CD14-positive monocyte (primary cell): ENCODE measurements at regions not wholly inside any gene's neighbourhood (a gene's known extent, or its start where the extent isn't known, plus 50 kb on each side); places are given as distances from the start of the nearest gene placed in this dataset.

Source experiments
- DNase-seq, 3 donors: peaks; one replicate each; pipeline ENCODE4 v3.0.0-alpha.2; 2011 to 2022
- H2AFZ ChIP-seq: 2 replicates; pipeline ENCODE4 v1.6.0; 2012; ENCODE audit warnings: mild to moderate bottlenecking, low read depth, low read length, inconsistent platforms; ENCODE audit not compliant: insufficient read depth, poor library complexity, severe bottlenecking
- H3K27ac ChIP-seq, 2 donors: 1 replicate in 1 of 2; 2 replicates in 1 of 2; pipeline ENCODE4 v1.5.1; 2012 to 2013; ENCODE audit warnings: low read length in 2 of 2, control low read depth in 1 of 2, inconsistent platforms in 1 of 2, low read depth in 1 of 2, mild to moderate bottlenecking in 1 of 2
- H3K27me3 ChIP-seq, 2 donors: one replicate each; pipeline versions ENCODE4 v1.6.0 to v1.6.1; 2011 to 2013; ENCODE audit warnings: low read length in 2 of 2; ENCODE audit not compliant: control insufficient read depth in 2 of 2, insufficient read depth in 2 of 2
- H3K36me3 ChIP-seq, 2 donors: replicated peaks in 1 of 2; 1 replicate in 1 of 2; 2 replicates in 1 of 2; pipeline versions ENCODE4 v1.5.1 to v1.6.1; 2012 to 2013; ENCODE audit warnings: low read length in 2 of 2, control low read depth in 1 of 2, inconsistent platforms in 1 of 2, mild to moderate bottlenecking in 1 of 2; ENCODE audit not compliant: insufficient read depth in 2 of 2, control insufficient read depth in 1 of 2
- H3K4me1 ChIP-seq, 2 donors: 1 replicate in 1 of 2; 2 replicates in 1 of 2; pipeline versions ENCODE4 v1.5.1 to v1.6.1; 2012 to 2013; ENCODE audit warnings: low read length in 2 of 2, control low read depth in 1 of 2, inconsistent platforms in 1 of 2, mild to moderate bottlenecking in 1 of 2, moderate library complexity in 1 of 2; ENCODE audit not compliant: insufficient read depth in 2 of 2, control insufficient read depth in 1 of 2
- H3K4me2 ChIP-seq: replicated peaks from 2 replicates; pipeline ENCODE3; 2012; ENCODE audit warnings: low read length, moderate library complexity, mild to moderate bottlenecking; ENCODE audit not compliant: poor library complexity, severe bottlenecking; ENCODE audit errors: extremely low read depth
- H3K4me3 ChIP-seq, 3 experiments: fragments of 200-600 bp in 1 of 3; sonication (generic) in 1 of 3; replicated peaks in 1 of 3; 1 replicate in 2 of 3; 2 replicates in 1 of 3; pipeline ENCODE4 v1.5.1; 2011 to 2013; ENCODE audit warnings: low read length in 3 of 3, mild to moderate bottlenecking in 3 of 3, control low read depth in 2 of 3, low read depth in 2 of 3, inconsistent platforms in 1 of 3, moderate library complexity in 1 of 3
- H3K79me2 ChIP-seq: 2 replicates; pipeline ENCODE4 v1.6.0; 2012; ENCODE audit warnings: mild to moderate bottlenecking, control low read depth, inconsistent platforms, low read length, moderate library complexity; ENCODE audit not compliant: insufficient read depth
- H3K9ac ChIP-seq: 2 replicates; pipeline ENCODE4 v1.6.0; 2017; ENCODE audit warnings: low read length, mild to moderate bottlenecking; ENCODE audit not compliant: insufficient read depth, poor library complexity, severe bottlenecking
- H3K9me3 ChIP-seq, 2 donors: replicated peaks in 1 of 2; 1 replicate in 1 of 2; 2 replicates in 1 of 2; pipeline versions ENCODE4 v1.5.1 to v1.6.1; 2012 to 2013; ENCODE audit warnings: low read length in 2 of 2, control low read depth in 1 of 2; ENCODE audit not compliant: control insufficient read depth in 1 of 2, insufficient read depth in 1 of 2
- H4K20me1 ChIP-seq: 2 replicates; pipeline ENCODE4 v1.6.0; 2012; ENCODE audit warnings: mild to moderate bottlenecking, low read length, control low read depth, moderate library complexity; ENCODE audit not compliant: insufficient read depth
- H3K27ac Mint-ChIP-seq, 7 donors: one replicate each; pipeline ENCODE4 v1.8.0; 2020; ENCODE audit warnings: mild to moderate bottlenecking in 7 of 7, mixed read lengths in 7 of 7, moderate library complexity in 6 of 7, inconsistent platforms in 2 of 7
- H3K27me3 Mint-ChIP-seq, 3 donors: one replicate each; pipeline ENCODE4 v1.8.0; 2021 to 2022; ENCODE audit warnings: low read depth in 3 of 3, mild to moderate bottlenecking in 3 of 3, mixed read lengths in 3 of 3, moderate library complexity in 3 of 3, inconsistent platforms in 1 of 3
- H3K36me3 Mint-ChIP-seq, 2 donors: one replicate each; pipeline ENCODE4 v1.8.0; 2020; ENCODE audit warnings: mixed read lengths in 2 of 2, inconsistent platforms in 1 of 2, mild to moderate bottlenecking in 1 of 2
- H3K4me1 Mint-ChIP-seq: one replicate; pipeline ENCODE4 v1.8.0; 2020; ENCODE audit warnings: mild to moderate bottlenecking, mixed read lengths
- H3K4me3 Mint-ChIP-seq, 2 donors: one replicate each; pipeline ENCODE4 v1.8.0; 2020; ENCODE audit warnings: mild to moderate bottlenecking in 2 of 2, mixed read lengths in 2 of 2, moderate library complexity in 1 of 2
- H3K9me3 Mint-ChIP-seq, 7 donors: one replicate each; pipeline ENCODE4 v1.8.0; 2020 to 2022; ENCODE audit warnings: mixed read lengths in 7 of 7, mild to moderate bottlenecking in 6 of 7, moderate library complexity in 6 of 7, inconsistent platforms in 2 of 7
- WGBS: methylation state at CpG from one replicate; pipeline ENCODE4 v1.1.5; 2013; ENCODE audit warnings: missing lambda C conversion rate; ENCODE audit not compliant: insufficient coverage; 5-methylcytosine and 5-hydroxymethylcytosine counted together
- intact Hi-C, 2 donors: fragments of 100-400 bp; cut with micrococcal nuclease; formaldehyde crosslinking; loops; one replicate each; pipeline versions ENCODE4 v1.15.0 to v1.15.1; 2023
- TF ChIP-seq, protein P1 (sequence below): fragments of 200-600 bp; IDR thresholded peaks from one replicate; pipeline ENCODE4 v1.8.0; 2022; ENCODE audit warnings: antibody characterized with exemption, mild to moderate bottlenecking

DNA sequence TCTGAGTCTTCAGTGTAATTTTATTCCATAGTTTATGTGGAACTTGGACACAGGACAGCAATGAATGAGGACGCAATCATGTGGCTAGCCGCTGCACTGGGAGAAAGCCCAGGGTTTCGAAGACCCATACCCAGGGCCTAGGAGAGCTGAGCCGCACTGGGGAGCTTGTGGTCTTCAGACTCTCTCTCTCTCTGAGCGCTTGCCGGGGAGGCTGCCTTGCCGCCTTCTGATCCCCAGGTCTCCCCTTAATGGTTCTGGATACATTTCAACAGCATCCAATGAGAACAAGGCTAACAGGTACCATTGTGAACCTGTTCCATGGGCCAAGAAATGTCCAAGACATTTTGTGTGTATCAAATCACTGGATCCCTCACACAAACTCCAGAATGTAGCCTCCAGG, 383.4 kb downstream of the ICE1 start:
- Histone ChIP-seq H2AFZ (no peak overlapping the region), H3K27ac (no peak overlapping the region), H3K9me3 (peaks cover 0 to 3% of the 10 kb centered on the region in 2 donors), H3K27me3 (no peaks in the 10 kb centered on the region), H3K4me1 (no peaks in the 10 kb centered on the region), H3K4me3 (no peak overlapping the region), H3K79me2 (no peaks in the 10 kb centered on the region), H3K36me3 (no peaks in the 10 kb centered on the region), H3K9ac (no peak overlapping the region), H3K4me2 (no peak overlapping the region), H4K20me1 (no peaks in the 10 kb centered on the region)
- Mint-ChIP-seq H3K27me3 (peaks cover 0 to 3% (median 2%) of the 10 kb centered on the region in 3 donors), H3K4me1 (no peaks in the 10 kb centered on the region), H3K4me3 (no peak overlapping the region), H3K27ac (no peak overlapping the region), H3K36me3 (no peaks in the 10 kb centered on the region), H3K9me3 (peaks cover 0 to 5% (median 3%) of the 10 kb centered on the region in 7 donors)
- no peak for DNase-seq
- WGBS, result 95% methylated on average over 7 of the region's 7 CpGs
- intact Hi-C loops, result no loop called here
- TF ChIP-seq, protein P1, sequence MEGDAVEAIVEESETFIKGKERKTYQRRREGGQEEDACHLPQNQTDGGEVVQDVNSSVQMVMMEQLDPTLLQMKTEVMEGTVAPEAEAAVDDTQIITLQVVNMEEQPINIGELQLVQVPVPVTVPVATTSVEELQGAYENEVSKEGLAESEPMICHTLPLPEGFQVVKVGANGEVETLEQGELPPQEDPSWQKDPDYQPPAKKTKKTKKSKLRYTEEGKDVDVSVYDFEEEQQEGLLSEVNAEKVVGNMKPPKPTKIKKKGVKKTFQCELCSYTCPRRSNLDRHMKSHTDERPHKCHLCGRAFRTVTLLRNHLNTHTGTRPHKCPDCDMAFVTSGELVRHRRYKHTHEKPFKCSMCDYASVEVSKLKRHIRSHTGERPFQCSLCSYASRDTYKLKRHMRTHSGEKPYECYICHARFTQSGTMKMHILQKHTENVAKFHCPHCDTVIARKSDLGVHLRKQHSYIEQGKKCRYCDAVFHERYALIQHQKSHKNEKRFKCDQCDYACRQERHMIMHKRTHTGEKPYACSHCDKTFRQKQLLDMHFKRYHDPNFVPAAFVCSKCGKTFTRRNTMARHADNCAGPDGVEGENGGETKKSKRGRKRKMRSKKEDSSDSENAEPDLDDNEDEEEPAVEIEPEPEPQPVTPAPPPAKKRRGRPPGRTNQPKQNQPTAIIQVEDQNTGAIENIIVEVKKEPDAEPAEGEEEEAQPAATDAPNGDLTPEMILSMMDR, result no peak

DNA sequence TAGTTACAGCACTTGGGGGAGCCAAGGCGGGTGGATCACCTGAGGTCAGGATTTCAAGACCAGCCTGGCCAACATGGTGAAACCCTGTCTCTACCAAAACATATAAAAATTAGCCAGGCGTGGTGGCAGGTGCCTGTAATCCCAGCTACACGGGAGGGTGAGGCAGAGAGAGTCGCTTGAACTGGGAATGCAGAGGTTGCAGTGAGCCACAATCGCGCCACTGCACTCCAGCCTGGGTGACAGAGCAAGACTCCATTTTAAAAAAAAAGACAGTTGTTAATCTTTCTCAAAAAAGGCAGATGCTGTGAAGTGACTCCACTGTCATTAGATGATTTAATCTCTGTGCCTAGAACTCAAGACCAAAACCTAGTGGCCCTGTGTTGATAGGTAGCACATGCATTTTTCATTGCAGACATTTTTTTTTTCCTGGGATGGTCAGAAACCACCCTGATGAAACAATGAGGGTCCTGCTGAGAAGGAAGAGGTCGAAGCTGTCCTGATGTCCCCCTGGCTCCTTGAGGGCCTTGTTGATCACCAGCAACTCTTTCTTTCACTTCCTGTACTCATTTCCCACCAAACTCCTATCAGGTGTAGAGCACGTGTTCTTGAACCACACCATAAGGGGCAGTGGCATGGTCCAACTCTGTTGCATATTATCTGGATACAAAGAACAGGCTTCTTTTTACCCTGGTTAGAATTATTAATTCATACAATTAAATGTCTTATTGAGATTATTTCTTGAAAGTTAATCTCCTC, 382.2 kb downstream of the ICE1 start:
- TF ChIP-seq, protein P1, result no peak
- Mint-ChIP-seq H3K4me1 (no peaks in the 10 kb centered on the region), H3K27ac (peak overlapping the region in 1 of 7 donors; percentile 45), H3K36me3 (no peaks in the 10 kb centered on the region), H3K27me3 (peaks cover 0 to 3% (median 2%) of the 10 kb centered on the region in 3 donors), H3K9me3 (peaks cover 0 to 9% (median 3%) of the 10 kb centered on the region in 7 donors), H3K4me3 (no peak overlapping the region)
- peaks cover 0 to 3% of the 10 kb centered on the region in 2 donors for H3K9me3 ChIP-seq
- no peak overlapping the region for H3K9ac ChIP-seq
- no peaks in the 10 kb centered on the region for H3K36me3 ChIP-seq
- no peaks in the 10 kb centered on the region for H3K27me3 ChIP-seq
- H3K4me2 ChIP-seq, result no peak overlapping the region
- H3K4me1 ChIP-seq, result no peaks in the 10 kb centered on the region
- intact Hi-C loops, result no loop called here
- DNase-seq, result no peak
- WGBS, result 93% methylated on average over 6 of the region's 8 CpGs
- no peaks in the 10 kb centered on the region for H4K20me1 ChIP-seq
- H2AFZ ChIP-seq, result no peak overlapping the region
- no peak overlapping the region for H3K4me3 ChIP-seq
- H3K27ac ChIP-seq, result no peak overlapping the region
- no peaks in the 10 kb centered on the region for H3K79me2 ChIP-seq
